Activated CD4-positive, alpha-beta T cell treated with anti-CD3 and anti-CD28 coated beads for 4 hours (primary cell): ENCODE measurements at regions not wholly inside any gene's neighbourhood (a gene's known extent, or its start where the extent isn't known, plus 50 kb on each side); places are given as distances from the start of the nearest gene placed in this dataset.
A peak's percentile ranks its signal among the peaks of the same experiment; 100 is the strongest.

ENCODE experiments used
- DNase-seq, 2 donors: peaks; one replicate each; pipeline ENCODE4 v3.0.0-alpha.2; 2020

DNA sequence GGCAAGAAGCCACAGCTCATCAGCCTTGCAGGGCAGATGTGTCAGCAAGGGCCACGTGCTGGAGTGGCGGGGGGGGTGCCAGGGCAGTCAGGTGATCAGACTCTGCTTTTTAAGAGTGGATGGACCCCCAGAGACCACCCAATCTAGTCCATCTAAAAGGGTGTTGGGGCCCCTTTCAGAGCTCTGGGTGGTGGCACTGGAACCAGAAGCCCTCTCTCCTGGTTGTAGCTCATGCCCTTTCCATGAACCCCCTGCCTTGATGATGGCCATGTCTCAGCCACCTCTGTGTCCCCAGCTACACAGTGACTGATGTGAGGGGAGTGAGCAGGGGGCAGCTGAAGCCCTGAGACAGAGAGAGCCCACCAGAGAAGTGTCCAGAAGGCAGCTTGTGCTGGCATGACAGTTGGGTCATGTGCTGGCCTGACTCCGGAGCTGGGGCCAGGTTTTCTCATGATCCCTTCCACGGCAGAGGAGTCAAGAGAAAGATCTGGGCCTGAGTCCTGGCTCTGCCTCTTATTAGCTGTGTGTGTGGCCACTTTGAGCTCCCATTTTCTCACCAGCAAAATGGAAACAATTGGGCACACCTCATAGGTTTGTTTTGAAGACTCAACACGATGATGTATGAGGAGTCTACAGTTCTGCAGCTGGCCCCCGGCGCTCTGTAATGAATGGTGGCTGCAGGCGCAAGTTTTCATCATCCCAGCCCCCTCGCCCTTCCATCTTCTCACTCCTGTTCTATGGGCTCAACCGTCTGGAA, 195.7 kb downstream of the ZFP36L2 start:
- no peak for DNase-seq

DNA sequence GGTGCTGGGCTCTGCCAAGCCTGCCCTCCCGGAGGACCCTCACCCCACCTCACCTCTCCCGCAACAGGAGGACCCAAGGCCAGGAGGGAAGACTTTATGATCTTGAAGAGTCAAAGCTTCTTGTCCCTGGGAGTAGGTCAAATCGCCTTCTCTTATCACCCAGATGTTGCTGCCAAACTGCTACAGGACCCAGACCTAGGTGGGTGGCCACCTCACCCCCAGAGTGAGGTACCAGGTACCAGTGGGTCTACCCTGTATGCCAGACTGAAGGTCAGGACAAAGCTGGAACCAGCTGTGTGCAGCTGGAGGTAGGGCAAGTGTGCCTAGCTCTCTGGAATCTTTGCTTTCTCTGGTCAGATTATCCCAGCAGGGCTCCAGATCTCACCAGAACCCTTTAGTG, 197.2 kb downstream of the ZFP36L2 start:
- DNase-seq = no peak

DNA sequence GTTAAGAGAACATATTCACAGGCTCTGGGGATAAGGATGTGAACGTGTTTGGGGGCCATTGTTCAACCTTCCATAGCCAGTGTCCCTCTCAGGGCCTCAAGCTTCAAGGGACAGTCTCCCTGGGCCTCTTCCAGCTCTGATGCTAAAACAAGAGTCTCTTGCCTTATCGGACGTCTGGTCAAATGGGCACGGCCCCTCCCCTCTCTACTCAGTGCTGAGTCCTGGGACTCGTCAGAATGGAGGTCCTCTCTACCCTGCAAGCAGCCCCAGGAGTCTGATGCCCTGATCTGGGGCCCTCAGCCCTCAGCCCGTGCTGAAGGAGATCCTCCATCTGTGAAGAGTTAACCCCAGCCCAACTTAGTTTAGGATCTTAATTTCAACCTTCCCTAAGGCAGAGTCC, 198.2 kb downstream of the ZFP36L2 start:
- DNase-seq = no peak

DNA sequence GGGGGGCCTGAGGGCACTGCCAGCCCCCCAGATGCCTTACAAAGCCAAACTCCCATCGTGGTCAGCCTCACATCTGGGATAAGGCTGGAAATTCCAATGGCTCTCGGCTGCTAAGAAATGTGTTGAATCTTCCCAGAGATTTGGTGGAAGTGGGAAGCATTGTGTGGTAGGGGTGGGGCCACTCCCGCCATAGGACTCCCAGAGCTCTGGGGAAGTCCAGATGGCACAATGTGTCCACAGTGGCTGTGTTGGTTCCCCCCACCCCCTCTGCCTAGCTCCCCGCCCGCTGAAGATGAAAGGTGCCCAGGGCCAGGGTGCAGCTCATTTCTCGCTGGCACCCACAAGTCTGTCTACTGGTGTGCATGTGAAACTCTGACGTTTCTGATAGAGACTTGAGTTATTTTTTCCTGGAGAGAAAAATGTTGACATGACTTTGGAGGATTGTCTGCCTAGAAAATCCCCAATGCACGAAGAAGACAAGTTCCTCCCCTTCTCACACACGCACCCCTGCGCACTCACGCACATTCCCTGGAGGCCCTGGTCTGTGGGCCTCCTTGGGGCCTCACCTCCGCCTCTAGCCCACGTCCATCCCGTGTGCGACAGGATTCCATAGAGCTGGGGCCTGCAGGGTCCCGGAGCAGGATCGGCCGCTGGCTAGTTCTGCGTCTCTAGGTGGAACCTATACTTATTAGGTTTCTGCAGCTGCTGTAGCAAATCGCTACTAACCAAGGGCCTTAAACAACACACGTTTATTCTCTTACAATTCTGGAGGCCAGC, 199.1 kb downstream of the ZFP36L2 start:
- DNase-seq = no peak

DNA sequence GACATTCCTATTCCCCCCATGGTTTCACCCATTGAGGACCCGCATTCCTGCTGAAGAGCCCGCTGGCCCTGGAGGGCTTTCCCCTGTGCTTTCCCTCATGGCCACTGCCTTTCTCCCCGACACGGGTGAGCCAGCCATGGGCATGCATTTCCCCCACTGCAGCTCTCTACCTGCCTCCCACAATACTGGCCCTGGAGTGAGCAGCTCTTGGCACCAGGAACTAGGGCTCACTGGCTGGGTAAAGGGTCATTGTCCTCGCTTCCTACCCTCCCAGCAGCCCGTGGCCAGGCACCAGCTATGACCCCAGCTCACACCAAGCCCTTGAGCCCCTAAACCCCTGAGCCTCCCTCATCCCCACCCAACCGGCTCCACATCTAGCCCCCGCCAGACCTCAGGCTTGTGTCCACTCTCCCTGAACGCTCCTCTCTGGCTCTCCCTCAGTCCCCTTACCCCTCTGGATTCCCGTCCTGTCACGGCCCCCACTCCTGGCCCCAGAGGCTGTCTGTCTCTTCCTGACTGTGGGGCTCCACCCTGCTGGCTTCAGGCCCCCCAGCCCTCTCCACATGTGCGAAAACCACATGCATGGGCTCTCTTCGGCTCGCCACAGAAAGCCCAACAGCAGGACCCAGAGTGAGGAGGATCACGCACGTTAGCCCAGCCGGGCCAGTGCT, 199.8 kb downstream of the ZFP36L2 start:
- no peak for DNase-seq

DNA sequence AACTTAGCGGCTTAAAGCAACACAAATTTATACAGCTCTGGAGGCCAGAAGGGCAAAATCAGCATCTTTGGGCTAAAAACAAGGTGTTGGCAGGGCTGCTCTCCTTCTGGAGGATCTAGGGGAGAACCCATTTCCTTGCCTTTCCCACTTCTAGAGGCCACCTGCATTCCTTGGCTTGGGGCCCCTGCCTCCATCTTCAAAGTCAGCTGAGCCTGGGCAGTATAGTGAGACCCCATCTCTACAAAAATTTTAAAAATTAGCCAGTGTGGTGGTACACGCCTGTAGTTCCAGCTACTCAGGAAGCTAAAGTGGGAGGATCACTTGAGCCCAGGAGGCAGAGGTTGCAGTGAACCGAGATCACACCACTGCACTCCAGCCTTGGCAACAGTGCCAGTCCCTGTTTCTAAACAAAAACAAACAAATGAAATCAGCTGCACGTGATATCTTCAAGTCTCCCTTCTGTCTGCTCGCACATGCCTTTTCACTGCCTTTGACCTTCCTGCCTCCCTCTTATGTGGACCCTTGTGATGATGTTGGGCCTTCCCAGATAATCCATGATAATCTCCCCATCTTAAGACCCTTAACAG, 200.6 kb downstream of the ZFP36L2 start:
- no peak for DNase-seq

DNA sequence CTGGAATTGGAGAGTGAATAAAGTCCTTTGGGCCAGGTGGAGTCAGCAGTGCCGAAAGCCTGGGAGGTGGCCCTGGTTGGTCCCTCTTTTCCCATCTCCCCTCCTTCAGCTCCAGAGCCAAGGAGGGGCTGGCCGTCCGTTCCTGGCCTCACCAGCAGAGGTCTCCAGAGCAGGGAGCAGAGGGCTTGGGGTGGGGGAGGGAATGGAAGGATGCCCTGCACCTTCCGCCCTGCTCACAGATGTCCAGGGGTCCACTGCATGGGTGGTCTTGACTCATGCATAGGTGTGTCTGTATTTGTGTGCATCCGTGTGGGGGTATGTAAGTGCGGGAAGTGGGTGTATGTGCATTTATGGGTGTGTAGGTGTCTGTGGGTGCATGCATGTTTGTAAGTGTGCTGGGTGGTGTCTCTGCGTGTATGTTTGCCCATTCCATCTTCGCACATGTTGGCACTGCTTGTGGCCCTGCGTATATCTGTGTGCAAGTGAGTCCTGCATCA, 201.8 kb downstream of the ZFP36L2 start:
- peak; percentile 8 to 31 for DNase-seq

DNA sequence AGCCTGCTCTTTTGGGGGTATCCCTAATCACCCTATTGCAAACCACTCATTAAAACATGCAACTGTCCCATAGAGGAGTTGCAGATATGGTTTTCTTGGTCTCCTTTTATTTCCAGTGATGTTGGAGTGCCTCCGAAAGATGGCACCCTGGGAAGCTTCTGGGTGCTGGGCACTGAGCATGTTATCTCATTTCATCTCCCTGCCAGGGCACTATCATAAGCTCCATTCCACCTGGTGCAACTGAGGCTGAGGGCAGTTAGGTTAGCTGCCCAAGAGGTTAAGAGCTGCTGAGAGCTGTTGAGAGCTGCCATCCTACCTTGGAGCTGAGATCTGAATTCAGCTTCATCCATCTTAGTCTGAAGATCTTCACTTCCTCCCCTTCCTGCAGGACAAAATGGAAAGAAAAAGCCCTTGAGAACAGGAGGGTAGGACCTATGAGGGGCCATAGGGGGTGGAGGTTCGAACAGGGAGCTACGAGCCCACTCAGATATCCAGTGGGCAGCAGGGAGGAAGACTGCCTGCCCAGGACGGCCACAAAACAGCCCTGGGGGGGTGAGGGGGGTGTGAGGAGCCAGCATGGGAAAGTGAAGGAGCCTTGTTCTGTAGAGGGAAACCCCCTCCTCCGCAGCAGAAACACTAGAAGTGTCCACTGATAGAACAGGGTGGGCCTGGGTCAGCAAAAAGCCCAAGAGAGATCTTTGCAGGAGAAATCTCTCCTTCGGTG, 202.5 kb downstream of the ZFP36L2 start:
- DNase-seq = no peak

DNA sequence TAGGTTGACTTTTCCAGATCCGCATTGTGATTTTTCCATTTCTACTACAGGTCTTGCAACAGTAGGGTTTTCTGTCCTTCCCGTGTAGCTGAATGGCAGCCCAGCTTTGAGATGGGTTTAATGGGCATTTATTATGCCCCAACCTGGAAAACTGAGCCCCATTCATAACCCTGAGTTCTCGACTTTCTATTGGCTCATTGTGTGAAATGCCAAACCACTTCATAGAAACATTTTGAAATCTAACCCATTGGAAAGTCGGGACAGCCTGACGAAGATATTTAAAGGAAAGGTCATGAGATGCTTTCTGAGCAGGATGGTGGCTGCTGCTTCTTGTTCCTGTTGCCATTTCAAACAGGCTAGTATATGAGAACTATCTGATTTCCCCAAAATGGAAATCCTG, 203.5 kb downstream of the ZFP36L2 start:
- no peak for DNase-seq

DNA sequence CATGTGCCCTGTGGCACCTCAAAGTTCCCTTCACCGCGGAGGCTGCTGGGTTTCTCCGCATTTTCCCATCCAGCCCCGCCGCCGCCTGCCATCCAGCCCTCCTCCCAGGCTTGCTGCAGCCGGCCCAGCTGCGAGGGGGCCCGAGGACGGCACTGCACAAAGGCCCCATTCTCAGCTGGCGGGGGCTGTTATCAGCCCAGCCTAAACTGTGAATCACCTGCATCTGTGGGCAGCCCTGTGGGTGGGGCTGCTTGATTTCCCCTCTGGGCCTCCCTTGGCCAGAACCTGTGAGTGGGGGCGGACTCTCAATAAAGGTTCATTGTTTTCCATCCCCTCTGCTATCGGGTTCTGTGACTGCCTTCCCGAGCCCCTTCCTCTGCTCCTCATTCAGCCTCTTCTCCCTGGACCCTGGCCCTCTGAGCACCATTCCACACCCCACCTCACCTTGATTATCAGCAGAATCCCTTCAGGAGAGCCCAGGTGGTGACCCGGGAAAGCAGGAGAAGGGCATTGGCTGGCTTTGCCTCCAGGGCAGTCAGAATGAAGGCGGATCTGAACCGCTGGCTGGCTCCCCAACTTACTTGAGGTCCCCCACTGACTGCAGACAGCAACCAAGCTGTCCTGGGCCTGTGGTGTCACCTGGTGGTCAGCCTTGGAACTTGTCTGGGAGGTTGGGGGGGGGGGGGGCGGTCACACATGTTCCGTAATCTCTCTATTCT, 204.5 kb downstream of the ZFP36L2 start:
- DNase-seq = no peak

DNA sequence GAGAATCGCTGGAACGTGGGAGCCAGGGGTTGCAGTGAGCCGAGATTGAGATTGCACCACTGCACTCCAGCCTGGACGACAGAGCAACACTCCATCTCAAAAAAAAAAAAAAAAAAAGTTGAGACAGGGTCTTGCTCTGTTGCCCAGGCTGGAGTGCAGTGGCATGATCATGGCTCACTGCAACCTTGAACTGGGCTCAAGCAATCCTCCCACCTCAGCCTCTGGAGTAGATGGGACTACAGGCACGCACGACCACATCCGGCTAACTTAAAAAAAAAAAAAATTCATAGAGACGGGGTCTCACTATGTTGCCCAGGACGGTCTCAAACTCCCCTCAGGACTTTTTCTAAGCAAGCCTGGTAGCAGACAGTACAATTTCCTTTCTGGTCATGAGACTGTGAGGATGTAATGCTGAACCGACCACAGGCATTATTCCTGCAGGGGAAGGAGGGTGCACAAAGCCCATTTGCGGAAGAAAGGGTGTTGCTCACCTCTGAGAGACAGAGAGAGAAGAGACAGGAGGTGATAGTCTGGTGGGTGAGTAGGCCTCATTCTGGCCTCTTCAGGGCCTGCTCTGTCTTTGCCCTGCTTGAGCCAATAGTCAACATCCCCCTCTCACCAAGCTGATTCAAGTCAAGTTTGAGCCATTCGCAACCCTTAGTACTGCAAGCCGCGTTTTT, 205.3 kb downstream of the ZFP36L2 start:
- no peak for DNase-seq

DNA sequence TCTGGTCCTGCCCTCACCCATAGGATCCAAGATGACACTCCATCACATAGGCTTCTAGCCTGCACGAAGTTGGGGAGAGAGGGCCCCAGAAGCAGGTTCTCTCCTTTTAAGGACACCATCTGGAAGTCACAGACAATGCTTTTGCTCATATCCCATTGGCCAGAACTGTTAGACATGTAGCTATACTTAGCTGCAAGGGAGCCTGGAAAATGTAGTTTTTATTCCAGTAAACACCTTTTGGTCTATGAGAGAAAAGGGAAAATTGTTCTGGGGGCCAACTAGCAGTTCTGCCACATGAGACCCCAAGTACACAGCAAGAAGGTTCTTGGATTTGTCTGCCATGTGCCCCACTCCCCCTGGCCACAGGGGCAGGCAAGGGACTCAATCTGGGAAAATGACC, 206.1 kb downstream of the ZFP36L2 start:
- no peak for DNase-seq

DNA sequence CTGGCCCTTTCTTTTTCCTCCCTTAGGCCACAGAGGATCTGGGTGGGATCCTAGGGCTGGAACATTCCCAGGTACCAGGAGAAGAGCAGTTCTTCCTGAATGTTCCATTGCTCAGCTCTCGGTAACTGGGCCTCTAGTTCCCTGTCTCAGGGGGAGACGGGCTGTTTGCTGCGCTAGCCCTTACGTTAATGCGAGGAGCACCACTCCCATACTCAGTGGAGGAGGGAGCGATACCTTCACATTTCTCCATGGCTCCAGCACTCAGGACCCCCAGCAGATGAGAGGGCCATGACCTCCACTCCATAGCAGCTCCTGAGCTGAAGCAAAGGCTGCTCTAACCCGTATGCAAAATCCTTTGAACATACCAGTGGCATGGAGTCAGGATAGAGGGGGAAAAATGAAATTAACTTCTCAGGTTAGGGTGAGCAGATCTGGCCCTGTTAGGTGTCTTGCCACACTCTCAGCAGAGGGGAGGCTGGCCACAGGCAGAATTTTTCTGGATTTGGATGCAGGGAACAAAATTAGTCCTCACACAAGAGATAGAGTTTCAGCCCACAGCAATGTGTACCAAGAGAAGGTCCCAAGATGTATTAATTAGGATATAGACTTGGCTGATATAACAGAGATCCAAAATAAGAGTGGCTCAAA, 206.7 kb downstream of the ZFP36L2 start:
- no peak for DNase-seq

DNA sequence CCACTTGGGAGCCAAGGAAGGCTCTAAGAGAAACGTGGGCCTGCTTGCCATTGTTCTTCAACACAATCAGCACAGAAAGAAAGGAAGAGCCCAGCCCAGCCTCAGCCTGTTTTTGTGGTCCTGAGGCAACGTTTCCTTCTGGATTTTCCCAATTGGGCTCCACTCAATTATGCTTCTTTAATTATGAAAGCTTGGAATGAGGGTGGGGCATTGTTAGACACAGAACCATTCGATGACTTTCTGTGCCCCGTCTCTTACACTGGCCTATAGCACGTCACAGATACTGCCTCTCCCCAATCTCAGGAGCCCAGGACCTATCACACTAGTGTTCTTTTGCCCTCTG, 207.4 kb downstream of the ZFP36L2 start:
- DNase-seq = no peak

DNA sequence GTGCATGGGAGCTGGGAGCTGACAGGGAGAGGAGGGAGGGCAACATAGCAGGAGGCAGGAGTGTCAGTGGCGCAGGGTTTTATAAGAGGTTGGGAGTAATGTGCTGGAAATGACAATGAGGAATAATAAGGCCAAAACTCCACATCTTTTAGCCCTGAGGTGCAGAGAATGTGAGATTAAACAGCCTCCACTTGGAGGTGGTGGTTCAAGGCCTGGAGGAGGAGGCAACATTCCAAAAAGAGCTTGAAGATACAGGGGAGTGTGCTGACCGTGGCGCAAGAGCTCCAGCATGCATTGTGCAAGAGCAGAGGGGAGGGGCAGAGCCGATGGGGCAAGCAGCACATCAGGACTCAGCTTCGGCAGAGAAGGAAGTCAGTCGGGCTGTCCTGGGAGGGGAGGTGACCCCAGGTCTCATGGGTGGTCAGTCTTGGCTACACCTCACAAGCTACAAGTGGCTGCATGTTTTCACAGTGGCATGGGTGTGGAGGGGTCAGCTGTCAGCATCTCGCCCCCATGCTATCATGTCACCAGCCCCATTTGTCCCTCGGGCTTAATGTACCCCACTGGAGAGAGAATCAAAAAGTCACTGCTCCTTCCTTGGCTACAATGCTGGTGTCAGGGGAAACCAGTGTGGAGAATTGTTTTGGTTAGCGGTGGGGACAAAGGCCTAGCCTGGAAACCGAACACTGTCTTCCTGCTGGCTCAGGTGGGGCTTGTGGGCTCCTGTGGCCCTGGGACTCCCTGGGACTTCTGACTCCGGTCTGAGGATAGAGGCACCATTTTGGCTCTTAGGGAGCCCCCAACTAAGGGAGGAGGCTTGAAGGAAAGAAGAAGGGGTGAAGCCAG, 208.0 kb downstream of the ZFP36L2 start:
- no peak for DNase-seq

DNA sequence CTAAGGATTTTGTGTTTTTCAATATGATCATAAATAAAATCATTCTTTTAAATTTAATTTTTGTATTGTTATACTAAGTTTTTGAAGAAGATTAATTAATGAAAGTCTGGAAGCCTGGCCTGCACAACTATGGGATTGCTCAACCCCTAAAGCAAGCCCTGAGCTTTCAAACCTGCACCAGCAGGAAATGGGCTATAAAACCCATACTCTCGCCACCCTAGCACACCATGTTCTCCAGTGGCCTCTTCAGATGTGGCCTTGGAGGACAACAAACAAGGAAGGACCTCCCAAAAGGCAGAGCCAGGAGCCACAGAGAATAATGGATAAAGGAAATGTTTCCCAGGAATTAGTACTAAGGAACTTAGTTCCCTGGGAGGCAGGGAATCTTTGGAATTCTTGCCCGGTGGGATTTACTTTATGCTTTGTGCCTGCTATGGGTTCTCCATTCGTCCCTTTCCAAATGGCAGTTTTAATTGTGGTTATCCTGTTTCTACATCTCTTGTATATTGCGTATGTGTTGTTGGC, 212.5 kb downstream of the ZFP36L2 start:
- no peak for DNase-seq

DNA sequence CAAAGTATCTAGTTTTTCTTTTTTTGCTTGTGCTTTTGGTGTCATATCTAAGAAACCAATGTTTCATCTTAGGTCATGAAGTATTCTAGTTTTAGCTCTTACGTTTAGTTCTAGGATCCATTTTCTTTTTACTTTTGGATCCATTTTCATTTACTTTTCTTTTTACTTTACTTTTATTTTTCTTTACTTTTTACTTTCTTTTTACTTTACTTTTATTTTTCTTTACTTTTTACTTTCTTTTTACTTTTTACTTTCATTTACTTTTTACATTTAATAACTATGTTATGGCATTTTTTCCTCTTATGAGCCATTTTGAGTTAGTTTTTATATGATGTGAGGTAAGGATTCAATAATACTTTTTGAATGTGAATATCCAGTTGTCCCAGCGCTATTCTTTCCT, 213.4 kb downstream of the ZFP36L2 start:
- DNase-seq = no peak

DNA sequence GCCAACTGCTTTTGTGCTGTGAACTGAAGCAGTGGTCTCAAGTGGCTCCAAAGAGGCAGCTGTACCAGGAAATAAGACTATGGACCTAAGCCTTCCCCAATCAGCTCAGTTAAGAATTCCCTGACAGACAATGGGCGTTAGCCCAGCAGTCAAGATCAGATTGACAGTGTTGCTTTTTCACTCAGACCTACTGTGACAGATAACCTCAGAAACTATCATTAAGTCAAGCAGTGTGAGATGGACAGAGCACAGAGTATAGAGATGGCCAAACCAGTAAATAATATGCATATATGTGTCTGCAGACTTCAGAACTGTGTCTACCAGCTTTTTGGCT, 215.3 kb downstream of the ZFP36L2 start:
- no peak for DNase-seq

DNA sequence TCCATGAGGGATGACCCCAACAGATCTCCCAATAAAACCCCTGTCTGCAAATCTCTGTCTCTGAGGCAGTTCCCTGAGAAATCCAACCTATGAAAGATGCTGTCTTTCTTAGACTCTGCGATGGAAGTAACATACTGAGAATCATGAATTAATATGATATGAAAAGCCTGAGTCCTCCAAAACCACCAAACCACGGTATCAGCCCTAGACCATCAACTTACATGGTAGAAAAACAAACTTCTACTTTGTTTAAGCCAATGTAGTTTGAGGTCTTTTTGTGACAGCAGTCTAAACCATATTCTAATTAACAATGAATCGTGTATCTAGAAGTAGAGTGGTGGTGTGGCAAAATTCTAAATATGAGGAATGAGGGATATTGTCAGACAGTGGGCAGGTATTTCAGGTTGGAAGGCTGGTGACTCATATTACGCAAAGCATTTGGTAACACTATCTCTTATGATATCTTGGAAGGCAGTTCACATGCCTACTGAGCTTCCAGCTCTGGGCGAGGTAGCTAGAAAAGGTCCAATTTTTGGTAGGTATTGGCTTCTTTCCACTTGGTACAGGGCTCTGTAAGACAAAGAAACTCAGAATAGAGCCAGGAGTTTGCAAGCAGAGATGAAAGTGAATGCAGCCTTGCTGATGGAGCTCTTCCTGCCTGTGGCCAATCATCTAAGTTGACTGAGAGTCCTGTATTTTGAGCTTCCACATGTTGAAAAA, 215.8 kb downstream of the ZFP36L2 start:
- DNase-seq = no peak
